Hippocampal formation (tissue), 2 donors: ENCODE measurements at regions not wholly inside any gene's neighbourhood (a gene's known extent, or its start where the extent isn't known, plus 50 kb on each side); places are given as distances from the start of the nearest gene placed in this dataset.

Experiments
- DNase-seq, 2 donors: peaks; one replicate each; lab custom pipeline; 2025; lab: John Stamatoyannopoulos, UW

DNA sequence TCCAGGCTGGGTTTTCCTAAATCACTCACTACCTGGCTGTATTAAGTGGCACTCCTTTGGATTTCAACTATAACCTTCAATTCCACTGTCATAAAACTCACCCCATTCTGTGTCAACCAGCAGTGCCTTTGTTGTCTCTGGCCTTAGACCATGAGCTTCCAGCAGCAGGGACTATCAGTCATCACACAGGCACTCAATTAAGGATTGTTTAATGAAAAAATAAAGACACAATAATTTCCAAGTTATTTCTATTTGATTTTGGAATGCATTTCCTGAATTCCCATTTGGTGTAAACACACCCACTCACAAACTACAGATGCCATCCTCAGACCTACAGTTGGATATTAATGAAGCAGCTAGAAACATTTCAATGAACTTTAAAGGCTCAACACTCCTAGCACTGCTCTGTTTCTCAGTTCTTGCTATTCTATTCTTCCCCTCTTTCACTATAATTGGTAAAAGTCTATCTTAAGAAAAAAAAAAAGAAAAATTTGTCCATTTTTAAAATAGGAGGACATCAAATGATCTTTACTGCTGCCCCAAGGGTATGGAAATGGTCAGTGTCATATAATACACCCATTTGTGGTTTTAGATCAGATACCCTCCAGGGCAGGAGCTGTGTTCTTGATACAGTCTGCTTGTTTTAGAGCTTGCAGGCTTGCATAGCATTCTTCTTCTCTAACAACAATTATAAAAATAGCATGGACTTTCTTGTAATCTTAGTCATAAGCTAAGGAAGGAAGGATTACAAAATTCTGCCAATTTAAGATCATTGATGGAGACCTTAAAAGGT is 156.4 kb downstream of the PTGER3 start:
- DNase-seq: no peak

DNA sequence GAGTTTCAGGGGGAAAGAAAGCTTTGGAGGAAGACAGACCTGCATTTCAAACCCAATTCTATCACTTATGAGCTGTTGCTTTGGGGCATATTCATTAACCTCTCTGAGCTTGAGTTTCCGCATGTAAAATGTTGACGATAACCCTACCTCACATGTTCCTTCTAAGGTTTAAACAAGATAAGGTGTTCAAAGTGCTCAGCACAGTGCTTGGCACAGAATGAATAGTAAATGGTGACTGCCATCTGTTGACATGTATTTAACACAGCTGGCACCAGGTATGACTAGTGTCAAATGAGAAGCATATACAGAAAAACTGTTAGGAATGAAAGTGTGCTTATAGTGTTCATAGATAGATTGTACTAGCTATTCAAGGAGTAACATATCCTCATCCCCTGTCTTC is 155.5 kb downstream of the PTGER3 start:
- DNase-seq: no peak

DNA sequence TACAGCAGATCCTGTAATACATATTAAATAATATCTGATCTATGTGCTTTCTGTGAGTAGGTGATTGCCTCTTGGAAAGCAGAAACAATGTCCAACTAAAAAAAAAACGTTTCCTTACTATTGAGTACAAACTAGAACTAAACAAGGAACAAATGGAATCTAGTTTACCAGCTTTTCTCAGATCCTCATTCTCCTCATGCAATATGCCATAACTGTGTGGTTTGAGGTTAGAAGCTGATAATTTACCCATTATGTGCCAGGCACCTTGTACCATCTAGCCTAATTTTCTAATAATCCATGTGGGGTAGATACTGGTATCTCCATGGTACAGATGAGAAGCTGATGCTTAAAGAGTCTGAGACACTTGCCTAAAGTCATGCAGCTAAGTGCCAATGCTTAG is 154.7 kb downstream of the PTGER3 start:
- DNase-seq: no peak

DNA sequence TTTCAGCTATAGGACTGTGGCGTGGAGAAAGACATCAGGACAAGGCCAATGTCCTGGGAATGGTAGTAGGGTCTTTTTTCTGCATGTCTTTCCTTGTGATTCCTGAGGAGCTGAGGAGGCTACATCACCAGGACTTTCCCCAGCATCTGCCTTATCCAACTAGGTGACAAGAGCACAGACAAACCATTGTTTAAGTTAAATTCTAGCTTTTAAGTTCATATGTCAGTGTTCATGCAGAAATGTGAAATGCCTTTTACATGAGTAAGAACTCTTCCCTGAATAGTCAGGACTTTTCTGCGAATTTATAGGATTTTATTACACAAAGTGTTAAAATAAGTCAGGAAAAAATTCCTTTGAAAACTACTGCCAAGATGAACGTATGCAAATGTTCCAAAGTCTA is 154.2 kb downstream of the PTGER3 start:
- DNase-seq: no peak

DNA sequence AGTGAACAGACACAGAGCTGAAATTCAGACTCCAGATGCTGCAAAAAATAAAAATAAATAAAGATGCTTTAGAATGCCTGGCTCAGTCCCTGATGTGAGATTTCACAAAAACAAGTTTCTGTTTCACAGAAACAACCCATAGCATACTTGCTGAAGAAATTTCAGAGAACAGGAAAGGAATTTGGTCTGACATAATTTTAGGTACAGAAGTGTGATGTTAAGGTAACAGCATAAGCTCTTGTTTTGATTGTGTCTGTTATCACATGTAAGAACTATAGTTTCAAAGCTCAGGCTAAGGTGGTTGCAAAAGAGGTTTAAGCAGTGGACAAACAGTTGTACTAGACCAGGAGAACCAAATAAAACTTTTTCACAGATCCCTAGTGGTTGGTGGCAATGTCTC is 152.1 kb downstream of the PTGER3 start:
- DNase-seq: no peak

DNA sequence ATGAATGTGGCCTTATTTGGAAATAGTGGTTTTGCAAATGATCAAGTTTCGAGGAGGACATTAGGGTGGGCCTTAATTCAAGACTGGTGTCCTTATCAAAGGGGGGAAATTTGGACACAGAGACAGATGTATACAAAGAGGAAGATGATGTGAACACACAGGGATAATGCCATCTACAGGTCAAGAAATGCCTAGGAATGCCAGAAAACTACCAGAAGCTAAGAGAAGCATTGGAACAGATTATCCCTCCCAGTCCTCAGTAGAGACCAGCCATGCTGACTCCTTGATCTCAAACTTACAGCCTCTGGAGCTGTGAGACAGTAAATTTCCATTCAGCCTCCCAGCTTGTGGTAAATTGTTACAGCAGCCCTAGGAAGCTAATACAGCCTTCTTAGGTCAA is 151.4 kb downstream of the PTGER3 start:
- DNase-seq: no peak

DNA sequence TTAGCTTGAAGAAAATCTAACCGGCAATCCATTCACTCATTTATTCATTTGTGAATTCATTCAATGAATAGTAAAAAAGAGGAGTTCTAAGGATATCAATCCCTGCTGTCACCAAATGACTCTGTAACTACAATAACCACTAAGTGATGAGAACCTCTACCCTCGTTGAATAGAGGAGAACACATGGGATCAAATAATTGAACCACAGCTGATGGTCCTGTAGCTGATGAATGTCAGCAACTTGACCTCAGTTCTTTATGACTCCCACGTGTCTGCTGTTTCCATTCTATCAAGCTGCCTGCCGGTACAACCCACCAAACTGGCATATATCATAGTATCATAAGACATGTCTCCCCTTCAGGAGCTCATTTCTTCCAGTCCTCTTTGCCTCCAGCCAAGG is 150.3 kb downstream of the PTGER3 start:
- DNase-seq: no peak

DNA sequence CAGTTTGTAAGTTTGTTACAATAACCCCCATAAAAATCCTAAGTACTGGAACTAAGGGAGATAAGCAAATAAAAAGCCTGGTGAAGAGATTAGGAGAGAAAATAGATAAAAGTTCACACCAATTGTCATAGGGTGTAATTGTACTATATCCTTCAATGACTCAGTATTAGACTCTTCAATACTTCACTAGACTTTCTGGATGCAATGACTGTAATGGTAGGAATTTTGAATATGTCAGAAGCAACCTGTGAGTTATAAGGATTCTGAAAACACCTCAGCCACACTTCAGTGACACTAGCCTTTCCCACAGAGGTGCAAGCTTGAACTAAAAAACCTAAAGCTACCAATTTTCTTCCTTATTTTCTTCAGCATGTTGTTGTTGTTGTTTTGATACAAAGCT is 147.9 kb downstream of the PTGER3 start:
- DNase-seq: no peak

DNA sequence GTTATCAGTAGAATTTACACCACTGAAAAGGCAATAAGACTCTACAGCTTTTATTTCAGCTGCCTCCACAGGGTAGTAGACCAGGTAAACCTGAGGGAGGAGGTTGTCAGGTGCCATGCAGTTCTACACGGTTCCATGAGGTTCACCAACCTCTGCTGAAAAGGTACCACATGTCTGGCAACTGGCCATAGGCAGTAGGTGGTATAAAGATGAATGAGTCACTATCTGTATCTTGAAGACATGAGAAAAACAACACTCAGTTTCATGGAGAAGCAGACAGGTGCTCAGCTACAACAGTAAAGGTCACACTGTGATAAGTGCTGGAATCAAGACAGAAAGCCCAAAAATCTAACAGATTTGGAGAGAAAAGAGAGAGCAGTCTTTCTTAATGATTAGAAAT is 145.4 kb downstream of the PTGER3 start:
- no peak for DNase-seq

DNA sequence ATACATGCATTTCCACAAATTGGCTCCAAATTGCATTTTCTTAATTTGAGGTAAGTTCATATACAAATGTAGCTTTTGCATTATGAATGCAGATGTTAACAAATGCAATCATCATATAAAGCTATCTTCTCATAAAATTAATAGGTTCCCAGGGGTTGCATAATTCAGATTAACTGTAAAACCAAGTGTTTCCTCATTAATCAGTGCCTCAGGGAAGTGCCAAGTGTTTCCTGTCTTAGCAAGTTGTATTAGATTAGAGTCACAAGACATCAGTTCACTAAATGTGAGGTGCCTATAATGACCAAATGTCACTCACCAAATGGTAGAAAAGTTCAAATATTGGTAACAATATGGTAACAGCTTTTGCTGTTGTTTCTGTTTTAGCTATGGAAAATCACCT is 140.8 kb downstream of the PTGER3 start:
- no peak for DNase-seq

DNA sequence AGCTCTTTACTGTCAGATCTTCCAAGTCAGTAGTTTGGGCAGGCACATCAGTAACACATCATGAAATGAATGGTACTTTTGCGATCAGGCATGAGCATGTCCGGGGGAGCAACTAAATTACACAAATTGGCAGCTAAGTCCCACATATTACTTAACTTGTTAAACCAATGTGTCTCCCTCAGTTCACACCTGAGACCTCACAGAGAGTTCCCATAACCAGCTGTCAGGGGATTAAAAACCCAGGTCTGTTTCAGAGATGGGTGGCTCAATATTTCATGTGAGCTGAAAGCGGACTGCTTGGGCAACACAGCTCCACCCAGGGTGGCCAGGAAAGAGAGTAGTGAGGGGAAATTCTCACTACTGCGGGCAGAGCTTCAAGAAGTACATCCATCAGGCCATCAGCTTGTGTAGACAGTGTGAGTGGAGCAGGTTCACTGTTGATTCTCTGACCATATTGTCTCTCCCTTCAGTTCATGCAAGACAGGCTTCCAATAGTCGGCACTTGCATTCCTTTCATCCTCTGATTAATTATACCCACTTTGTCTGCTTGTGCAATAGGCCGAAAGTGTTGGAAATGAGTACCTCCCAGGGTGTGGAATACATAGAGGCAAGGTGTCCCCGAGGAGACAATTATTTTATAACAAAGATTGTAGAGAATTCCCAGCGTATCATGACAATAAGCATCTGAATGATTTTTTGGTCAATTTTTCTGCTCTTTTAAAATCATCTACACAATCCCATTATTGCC is 139.9 kb downstream of the PTGER3 start:
- no peak for DNase-seq

DNA sequence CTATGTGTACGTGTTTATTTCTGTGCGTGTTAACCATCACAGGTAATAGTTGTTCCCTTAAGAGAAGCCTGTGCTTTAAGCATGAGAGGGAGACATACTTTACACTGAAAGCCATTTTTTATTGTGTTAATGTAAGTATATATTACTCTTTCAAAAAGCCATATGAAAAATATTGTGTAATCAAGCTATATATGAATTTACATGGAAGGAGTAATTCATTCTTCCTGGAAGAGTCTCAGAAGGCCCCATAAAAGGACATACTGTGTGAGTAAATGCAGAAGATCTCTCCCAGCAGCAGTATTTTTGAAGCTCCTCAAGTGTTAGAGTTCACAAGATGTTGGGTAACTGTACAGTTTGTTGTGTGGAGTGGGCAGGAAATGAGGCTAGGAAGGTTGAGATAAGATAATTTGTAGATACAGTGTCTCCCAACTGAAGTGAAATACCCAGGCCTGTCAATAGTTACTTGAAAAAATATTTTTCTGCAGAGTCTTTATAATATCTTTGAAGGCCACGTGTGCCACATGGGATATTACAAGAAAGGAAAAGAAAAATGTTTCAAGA is 138.3 kb downstream of the PTGER3 start:
- DNase-seq: no peak

DNA sequence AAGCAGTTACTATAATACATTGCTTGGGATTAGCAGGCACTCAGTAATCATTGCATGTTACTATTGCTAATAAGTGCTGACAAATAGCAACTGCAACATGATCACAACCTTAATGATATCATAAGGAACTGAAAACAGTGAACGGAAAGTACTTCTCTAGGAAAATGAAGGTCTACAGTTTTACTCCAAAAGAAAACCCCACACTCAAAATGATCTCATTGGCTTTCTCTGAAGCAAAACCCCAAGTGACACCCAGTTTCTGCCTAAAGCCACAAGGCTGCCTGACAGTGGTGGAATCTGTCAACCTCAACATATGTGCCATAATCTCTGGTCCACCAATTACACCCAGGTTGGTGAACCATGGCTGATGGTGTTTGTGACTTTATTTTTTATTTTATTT is 137.6 kb downstream of the PTGER3 start:
- no peak for DNase-seq

DNA sequence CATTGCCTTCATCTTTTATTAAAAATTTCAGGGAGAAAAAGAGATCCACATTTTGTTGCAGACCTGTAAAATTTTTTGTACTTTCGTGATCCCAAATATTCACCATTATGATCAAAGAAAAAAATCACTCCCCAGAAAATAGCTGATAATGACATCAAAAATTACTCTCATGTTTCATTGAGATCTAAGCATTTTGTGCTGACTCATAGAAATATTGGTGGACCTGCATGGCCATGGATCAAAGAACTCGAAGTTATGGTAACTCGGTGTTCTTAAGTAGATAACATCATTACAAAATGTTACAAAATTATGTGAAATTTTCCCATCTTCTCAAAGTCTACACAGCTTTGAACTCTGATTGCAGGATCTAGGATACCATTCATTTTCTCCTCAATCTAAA is 135.8 kb downstream of the PTGER3 start:
- no peak for DNase-seq

DNA sequence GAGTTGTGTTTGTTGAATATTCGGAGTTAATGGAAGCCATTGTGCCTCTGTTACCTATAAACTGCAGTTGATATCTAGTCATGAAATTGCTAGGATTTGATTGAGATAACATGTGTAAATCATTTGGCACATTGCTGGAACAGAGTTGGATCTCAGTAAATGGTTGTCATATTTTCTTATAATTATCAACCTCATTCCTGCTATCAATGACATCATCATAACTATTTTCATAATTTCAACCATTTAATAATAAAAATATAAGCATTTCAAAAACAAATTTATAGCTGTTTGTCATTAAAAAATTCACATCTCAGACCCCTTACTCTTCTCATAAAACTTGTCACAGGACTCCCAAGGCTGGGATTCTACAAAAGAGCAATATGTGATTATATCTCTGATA is 133.4 kb downstream of the PTGER3 start:
- no peak for DNase-seq

DNA sequence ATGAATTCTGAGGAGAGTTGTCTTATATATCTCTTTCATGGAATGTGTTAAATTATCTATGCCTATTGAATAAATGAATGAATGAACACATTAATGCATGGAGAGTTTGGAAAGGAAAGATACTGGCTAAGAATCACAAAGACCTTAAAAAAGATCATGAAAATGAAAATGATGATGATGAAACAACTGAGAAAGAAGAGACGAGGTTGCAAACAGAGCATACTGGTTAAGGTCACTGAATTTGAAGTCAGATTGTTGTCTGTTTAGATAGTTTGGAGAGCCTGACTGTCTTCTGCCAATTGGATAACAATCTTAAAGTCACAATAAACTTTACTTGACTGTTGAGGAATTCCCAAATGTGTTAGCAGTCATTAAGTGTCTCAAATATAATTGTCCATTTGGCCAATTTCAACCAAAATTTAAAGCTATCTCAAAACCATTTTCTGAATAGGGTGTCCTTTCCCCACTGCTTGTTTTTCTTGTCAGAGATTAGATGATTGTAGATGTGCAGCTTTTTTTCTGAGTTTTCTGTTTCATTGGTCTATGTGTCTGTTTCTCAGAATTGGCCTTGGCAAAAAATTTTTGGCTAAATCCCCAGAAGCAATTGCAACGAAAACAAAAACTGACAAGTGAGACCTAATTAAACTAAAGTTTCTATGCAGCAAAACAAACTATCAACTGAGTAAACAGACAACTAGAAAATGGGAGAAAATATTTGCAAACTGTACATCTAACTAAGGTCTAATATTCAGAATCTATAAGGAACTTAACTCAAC is 132.2 kb downstream of the PTGER3 start:
- DNase-seq: no peak

DNA sequence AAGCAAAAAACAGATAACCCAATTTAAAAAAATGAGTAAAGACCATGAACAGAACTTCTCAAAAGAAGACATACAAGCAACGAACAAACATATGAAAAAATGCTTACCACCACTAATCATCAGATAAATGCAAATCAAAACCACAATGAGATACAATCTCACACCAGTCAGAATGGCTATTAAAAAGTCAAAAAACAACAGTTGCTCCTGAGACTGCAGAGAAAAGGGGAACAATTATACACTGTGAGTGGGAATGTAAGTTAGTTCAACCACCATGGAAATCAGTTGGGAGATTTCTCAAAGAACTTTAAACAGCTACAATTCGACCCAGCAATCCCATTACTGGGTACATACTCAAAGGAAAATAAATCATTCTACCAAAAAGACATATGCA is 131.6 kb downstream of the PTGER3 start:
- no peak for DNase-seq

DNA sequence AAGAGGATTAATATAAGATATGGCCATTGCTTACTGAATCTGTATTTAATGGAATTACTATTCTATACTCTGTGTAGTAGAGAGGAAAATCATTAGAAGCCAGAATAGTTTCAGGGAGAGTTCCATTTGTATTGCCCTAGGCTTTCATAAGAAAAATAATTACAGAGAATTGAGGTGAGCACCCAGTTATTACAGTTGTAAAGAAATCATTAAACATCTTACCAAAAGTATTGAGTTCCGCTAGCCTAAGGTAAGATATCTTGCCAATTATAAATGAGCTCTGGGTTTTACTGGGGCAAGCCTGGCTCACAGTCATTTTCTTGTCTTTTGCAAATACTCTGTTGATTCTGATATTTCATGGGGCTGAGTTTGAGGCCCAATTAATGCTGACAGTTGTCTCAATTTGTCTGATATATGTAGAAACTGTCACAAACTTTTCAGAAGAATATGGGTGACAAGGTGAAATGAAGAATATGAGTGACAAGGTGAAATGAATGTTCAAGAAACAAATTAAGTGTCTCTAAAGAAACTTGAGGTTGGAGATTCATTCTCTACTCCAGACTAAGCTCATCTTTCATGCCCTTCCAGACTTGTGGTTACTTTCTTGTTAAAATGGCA is 127.8 kb downstream of the PTGER3 start:
- DNase-seq: no peak
